Spleen (tissue), 7 donors: ENCODE measurements at regions not wholly inside any gene's neighbourhood (a gene's known extent, or its start where the extent isn't known, plus 50 kb on each side); places are given as distances from the start of the nearest gene placed in this dataset.

Source experiments
- POLR2A ChIP-seq, 3 donors: fragments of 450-650 bp; IDR thresholded peaks; one replicate each; pipeline ENCODE4 v1.5.1; 2017; ENCODE audit warnings: antibody characterized with exemption in 3 of 3, mild to moderate bottlenecking in 1 of 3
- POLR2AphosphoS5 ChIP-seq, 3 donors: sonication (generic); formaldehyde crosslinking; IDR thresholded peaks; one replicate each; pipeline ENCODE4 v1.5.1; 2017; ENCODE audit warnings: antibody characterized with exemption in 3 of 3
- TF ChIP-seq, protein P1 (sequence below), 11 experiments: fragments of 200-600 bp in 7 of 11; fragments of 450-650 bp in 4 of 11; sonication (generic) in 4 of 11; IDR thresholded peaks in 8 of 11; conservative IDR thresholded peaks in 3 of 11; 1 replicate in 7 of 11; 2 replicates in 4 of 11; pipeline versions ENCODE4 v1.4.0 to v1.8.0; 2016 to 2021; ENCODE audit warnings: antibody characterized with exemption in 11 of 11, inconsistent platforms in 4 of 11, mild to moderate bottlenecking in 1 of 11
- donor health status: DM: no; HTN: no; CAD: no; lungs with moderate emphysema.
- donor health status: DM: no; HTN: no; CAD: no.
- donor health status: DM: no; HTN: no; CAD: no.

DNA sequence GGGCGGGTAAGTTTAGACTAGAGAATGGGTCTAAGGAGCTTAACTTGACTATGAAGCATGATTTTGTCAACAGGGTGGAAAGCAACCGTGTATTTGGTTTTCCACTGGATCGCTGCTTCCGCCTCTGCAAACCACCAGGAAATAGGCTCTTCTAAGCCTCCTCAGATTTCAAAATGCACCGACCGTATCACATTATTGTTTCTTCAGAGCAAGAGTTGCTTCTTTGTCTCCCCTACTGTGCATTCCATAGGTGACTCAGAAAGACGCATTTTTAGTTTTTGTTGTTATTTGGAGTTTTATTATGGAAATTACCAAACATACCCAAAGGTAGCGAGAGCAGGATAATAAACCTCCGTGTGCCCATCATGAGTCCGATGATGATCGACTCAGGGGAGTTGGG, 64.3 kb upstream of the RASD2 start:
- TF ChIP-seq, protein P1, sequence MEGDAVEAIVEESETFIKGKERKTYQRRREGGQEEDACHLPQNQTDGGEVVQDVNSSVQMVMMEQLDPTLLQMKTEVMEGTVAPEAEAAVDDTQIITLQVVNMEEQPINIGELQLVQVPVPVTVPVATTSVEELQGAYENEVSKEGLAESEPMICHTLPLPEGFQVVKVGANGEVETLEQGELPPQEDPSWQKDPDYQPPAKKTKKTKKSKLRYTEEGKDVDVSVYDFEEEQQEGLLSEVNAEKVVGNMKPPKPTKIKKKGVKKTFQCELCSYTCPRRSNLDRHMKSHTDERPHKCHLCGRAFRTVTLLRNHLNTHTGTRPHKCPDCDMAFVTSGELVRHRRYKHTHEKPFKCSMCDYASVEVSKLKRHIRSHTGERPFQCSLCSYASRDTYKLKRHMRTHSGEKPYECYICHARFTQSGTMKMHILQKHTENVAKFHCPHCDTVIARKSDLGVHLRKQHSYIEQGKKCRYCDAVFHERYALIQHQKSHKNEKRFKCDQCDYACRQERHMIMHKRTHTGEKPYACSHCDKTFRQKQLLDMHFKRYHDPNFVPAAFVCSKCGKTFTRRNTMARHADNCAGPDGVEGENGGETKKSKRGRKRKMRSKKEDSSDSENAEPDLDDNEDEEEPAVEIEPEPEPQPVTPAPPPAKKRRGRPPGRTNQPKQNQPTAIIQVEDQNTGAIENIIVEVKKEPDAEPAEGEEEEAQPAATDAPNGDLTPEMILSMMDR (IDR thresholded peaks at IDR 0.05 in 8 of 11, conservative IDR thresholded peaks at IDR 0.05 in 3 of 11) = no peak
- TF ChIP-seq POLR2A (IDR thresholded peaks at IDR 0.05) (no peak), POLR2AphosphoS5 (IDR thresholded peaks at IDR 0.05) (no peak)
